Iris pigment epithelial cell (primary cell): ENCODE measurements at regions not wholly inside any gene's neighbourhood (a gene's known extent, or its start where the extent isn't known, plus 50 kb on each side); places are given as distances from the start of the nearest gene placed in this dataset.
"Not testable (repeated sequence)": the region's sequence is repeated elsewhere in the genome, so short reads cannot be mapped to it uniquely, and the experiment has no call there.

Experiments
- DNase-seq: peaks from one replicate; pipeline ENCODE4 v3.0.0-alpha.2; 2011; ENCODE audit warnings: low read depth

- DNase-seq = peak; percentile 47
Observed at GRCh38 chr12:67716817-67717216, 68.3 kb downstream of the DYRK2 start.

GRCh38 chr12:67719303-67719702, 70.8 kb downstream of the DYRK2 start:
- not testable (repeated sequence) for DNase-seq

GRCh38 chr12:67720351-67720856, 71.9 kb downstream of the DYRK2 start:
- DNase-seq = peak; percentile 77

DNA sequence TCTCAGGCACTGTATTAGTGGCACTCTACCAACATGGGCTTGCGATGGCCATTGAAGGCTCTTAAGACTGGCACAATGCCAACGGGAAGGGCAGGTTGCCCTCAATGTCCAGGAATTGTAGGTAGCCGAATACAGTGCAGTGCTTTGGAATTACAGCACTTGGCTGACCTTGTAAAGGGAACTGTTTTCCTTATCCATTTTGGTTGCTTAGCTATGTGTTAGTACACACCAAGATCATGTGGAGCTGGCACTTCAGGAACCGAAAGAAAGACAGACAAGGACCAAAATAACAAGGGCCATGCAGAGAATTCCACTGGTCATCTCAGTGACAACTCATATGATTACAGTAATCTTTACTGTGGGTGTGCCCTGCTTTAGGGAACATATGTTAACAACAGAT, 72.7 kb downstream of the DYRK2 start:
- no peak for DNase-seq

DNA sequence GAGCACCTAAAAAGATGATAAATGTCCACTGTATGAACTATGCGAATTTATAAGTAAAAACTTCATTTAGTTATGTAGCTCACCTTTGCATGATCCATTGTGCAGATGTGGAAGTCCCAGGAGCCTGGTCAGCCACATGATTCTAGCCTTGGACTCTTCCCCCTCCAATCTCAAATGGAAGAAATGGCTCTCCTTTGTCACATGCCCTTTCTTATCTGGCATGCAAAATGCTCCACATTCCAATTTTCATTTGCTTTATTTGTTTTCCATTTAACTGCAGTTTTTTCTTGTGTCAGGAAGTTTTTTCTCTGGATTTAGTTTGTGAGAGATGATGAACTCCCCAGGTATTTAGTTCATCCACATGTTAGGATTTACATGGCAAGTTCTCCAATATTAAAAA, 73.8 kb downstream of the DYRK2 start:
- DNase-seq = no peak

- DNase-seq = no peak
Observed at GRCh38 chr12:67726868-67727267, 78.3 kb downstream of the DYRK2 start.

- no peak for DNase-seq
Observed at GRCh38 chr12:67727702-67728666, 79.4 kb downstream of the DYRK2 start.

GRCh38 chr12:67732857-67733256, 84.3 kb downstream of the DYRK2 start:
- no peak for DNase-seq

- no peak for DNase-seq
Observed at GRCh38 chr12:67735868-67736267, 87.3 kb downstream of the DYRK2 start.

DNA sequence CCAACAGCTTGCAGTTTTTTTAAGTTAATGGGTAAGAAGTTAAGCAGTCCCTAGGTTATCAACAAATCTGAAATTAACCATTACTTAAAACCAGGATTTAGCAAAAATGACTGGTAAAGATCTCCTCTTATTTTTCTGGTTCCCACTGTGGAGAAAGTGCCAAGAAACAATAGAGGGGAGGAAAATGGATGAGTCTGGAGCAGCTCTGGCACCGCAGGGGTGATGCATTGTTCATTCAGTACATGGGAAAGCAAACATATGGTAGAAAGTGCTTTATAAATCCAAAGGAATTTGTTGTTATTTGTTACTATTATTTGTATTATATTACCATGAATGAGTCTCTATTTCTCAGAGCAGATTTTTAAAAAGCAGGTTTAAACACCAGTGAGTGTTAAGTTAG, 92.2 kb downstream of the DYRK2 start:
- DNase-seq = no peak

- peak; percentile 12 for DNase-seq
Observed at GRCh38 chr12:67741270-67741669, 92.7 kb downstream of the DYRK2 start.

DNA sequence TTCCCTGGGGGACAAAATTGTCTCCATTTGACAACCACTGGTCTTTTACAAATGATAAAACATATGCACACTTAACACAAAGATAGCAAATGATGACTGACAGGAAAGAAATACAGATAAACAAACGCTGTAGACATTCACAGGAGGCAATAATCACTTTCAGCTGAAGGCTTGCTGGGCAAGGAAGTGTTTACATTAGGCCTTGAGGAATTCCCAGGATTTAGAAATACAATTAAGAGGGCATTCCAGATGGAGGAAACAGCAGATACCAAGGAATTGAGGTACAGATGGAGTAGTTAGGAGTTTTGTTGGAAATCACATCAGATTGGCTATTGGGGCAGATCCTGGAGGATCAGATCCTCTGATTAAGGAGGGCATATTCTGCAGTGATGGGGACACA, 93.9 kb downstream of the DYRK2 start:
- no peak for DNase-seq

- DNase-seq = peak; percentile 63
Observed at GRCh38 chr12:67747869-67748742, 99.6 kb downstream of the DYRK2 start.

- peak; percentile 26 for DNase-seq
Observed at GRCh38 chr12:67748743-67749040, 100.1 kb downstream of the DYRK2 start.

- DNase-seq = no peak
Observed at GRCh38 chr12:67750513-67751183, 102.1 kb downstream of the DYRK2 start.

GRCh38 chr12:67751381-67751928, 102.9 kb downstream of the DYRK2 start:
- DNase-seq = peak; percentile 37

DNA sequence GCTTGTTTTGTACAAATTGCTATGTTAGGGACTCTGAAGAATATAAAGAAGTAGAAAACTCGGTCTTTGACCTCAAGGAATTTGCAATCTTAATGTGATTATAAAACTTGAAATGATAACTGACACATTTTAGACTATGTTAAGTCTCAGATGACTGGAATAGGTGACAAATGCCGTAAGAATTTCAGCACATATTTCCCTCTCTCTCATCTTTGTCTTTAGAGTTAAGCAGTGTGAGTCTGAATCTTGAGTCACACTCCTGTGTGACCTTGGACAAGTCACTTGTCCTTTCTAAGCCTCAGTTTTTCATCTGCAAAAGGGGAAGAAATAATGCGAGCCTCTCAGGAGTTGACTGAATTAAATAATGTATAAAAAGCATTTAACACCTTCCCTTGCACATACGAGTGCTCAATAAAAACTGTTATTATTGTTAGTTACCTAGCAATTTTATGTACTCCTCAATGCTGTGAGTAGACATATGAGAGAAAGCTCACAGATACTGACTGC, 103.7 kb downstream of the DYRK2 start:
- DNase-seq = peak; percentile 54

DNA sequence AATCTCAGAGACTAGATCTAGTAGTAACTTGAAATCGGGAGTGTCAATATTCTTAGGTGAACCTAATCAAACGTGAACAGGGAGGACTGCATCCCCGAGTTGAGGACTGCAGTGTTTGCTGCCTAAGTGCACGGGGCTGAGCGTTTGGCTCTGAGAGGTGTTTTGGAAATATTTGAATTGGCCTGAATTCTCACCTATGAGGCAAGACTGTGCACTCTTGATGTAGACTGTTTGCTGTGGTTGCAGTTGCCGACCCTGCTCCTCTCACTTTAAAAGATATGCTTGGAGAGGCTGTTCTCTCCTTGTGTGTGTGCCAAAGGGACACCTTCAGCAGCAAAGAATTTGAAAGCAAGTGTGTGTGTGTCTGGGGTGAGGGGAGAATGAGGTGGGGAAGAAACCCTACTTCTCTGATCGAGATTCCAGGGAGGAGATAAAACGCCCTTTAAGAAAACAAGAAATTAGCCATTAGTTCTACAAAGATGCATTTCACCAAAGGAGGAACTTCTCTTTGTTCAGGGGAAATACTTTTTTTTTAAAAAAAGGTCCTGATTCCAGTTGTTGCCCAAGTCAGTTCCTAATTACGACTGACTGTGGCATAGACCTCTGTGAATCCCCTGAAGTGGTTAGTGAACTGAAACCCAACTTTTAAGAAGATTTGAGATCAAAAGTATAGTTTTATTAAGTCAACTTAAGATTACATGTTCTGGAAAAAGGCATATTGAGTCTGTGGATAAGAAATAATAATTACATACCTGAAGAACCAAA, 106.6 kb downstream of the DYRK2 start:
- no peak for DNase-seq

DNA sequence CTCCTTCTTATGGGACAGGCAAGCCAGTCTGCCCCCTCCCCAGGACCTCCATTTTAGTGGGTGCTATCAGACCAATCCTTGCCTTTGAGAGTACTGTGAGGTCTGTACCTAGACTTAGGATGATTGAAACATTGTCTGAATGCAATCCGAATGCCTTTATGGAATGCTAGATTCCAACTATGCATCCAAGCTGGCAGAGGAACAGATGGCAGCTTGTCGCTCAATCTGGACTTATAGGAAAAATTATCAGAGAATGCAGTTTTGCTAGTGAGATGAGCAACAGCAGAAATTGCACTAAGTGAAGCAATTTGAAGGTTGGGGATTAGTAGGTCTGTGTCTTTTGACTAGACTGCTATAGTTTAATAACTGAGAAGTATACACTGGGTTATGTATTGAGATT, 109.1 kb downstream of the DYRK2 start:
- DNase-seq = no peak

DNA sequence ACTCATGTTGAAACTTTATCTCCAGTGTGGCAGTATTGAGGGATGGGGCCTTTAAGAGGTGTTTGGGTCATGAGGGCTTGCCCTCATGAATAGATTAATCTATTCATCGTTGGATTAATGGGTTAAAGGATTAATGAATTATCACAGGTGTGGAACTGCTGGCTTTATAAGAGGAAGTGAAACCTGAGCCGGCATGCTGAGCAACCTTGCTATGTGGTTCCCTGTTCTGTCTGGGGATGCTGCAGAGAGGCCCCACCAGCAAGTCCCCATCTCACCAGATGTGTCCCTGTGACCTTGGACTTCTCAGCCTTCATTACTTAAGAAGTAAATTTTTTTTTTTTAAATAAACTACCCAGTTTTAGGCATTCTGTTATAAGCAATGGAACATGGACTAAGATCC, 109.6 kb downstream of the DYRK2 start:
- no peak for DNase-seq

DNA sequence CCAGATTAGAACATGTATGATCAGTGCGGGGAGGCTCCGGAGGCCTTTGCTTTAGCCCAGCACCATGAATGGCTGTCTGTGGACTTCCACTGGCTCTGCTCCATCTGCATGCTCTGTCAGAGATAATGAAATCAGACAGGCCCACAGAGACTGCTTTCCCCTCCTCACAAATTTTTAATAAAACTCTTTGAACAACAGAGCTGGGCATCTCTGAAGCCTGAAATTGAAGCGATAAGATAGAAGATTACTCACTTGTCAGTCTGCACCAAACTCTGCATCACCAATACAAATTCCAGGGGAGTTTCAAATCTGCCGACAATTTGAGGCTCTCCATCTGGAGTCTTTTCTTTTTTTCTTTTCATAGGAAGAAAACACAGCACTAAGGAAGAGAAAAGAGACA, 110.0 kb downstream of the DYRK2 start:
- DNase-seq = no peak
